Activated CD4-positive, alpha-beta memory T cell treated with anti-CD3 and anti-CD28 coated beads, Interleukin-2, amount 10 ng/mL, durations not matched to agents 7 days and 5 days (primary cell): ENCODE measurements at regions not wholly inside any gene's neighbourhood (a gene's known extent, or its start where the extent isn't known, plus 50 kb on each side); places are given as distances from the start of the nearest gene placed in this dataset.
"Not testable (repeated sequence)": the region's sequence is repeated elsewhere in the genome, so short reads cannot be mapped to it uniquely, and the experiment has no call there.

Experiments used
- CTCF ChIA-PET: fragments of 350-600 bp; sonication (Branson Sonifier 250); formaldehyde crosslinking; loops from one replicate; lab custom pipeline; 2021; ENCODE audit warnings: antibody characterized with exemption, inconsistent platforms; lab: Charles Lee
- POLR2A ChIA-PET: fragments of 350-600 bp; sonication (Branson Sonifier 250); formaldehyde crosslinking; loops from one replicate; lab custom pipeline; 2021; ENCODE audit warnings: antibody characterized with exemption; lab: Charles Lee
- DNase-seq: peaks from one replicate; pipeline ENCODE4 v3.0.0-alpha.2; 2020
- H3K27ac Mint-ChIP-seq: one replicate; pipeline ENCODE4 v1.8.0; 2021; ENCODE audit warnings: mild to moderate bottlenecking, mixed read lengths
- H3K27me3 Mint-ChIP-seq: one replicate; pipeline ENCODE4 v1.8.0; 2021; ENCODE audit warnings: mixed read lengths
- H3K36me3 Mint-ChIP-seq: one replicate; pipeline ENCODE4 v1.8.0; 2021; ENCODE audit warnings: low read depth, mixed read lengths
- H3K4me1 Mint-ChIP-seq: one replicate; pipeline ENCODE4 v1.8.0; 2021; ENCODE audit warnings: mixed read lengths
- H3K4me3 Mint-ChIP-seq: one replicate; pipeline ENCODE4 v1.8.0; 2021; ENCODE audit warnings: mild to moderate bottlenecking, mixed read lengths
- H3K9me3 Mint-ChIP-seq: one replicate; pipeline ENCODE4 v1.8.0; 2021; ENCODE audit warnings: mixed read lengths

DNA sequence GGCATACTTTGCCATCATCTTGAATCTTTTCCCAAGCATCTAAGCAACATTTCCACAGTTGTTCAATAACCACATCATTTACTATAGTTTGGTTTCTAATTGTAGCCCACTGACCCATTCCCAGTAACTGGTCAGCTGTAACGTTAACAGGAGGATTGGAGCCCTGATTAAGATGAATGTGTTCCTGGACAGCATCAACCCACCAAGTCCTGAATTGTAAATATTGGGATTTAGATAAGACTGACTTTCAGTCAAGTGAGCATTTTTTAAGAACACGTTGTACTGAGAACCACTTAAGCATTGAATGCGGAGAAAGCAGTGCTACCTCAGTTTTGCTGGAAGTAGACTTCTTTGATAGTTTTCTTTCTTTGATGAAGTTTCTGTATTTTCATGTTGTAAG is 53.3 kb upstream of the ARL4D start:
- DNase-seq = not testable (repeated sequence)

GRCh38 chr17:43344685-43345084 is 54.1 kb upstream of the ARL4D start:
- Mint-ChIP-seq H3K4me1 (peaks cover 12% of the 10 kb centered on the region), H3K4me3 (no peak overlapping the region), H3K36me3 (peaks cover 30% of the 10 kb centered on the region), H3K27ac (no peak overlapping the region), H3K27me3 (no peaks in the 10 kb centered on the region), H3K9me3 (peaks cover 37% of the 10 kb centered on the region)
- DNase-seq = no peak
- ChIA-PET POLR2A (interaction anchor here (1.3 to 3.9 kb wide), 2 partner anchors 16 to 24 kb away, joined by 3 to 27 read pairs; no protein-coding TSS in a partner anchor), CTCF (no interaction called here)

More for the DNA sequence above, 53.3 kb upstream of the ARL4D start:
- Mint-ChIP-seq H3K9me3 (peaks cover 42% of the 10 kb centered on the region), H3K4me1 (peaks cover 14% of the 10 kb centered on the region), H3K36me3 (peaks cover 35% of the 10 kb centered on the region)
- CTCF ChIA-PET = interaction anchor here (2.0 kb wide), 1 partner anchor 11 kb away, joined by 4 read pairs; no protein-coding TSS in a partner anchor
- H3K27ac Mint-ChIP-seq, H3K27me3 Mint-ChIP-seq, H3K4me3 Mint-ChIP-seq, POLR2A ChIA-PET: not testable (repeated sequence)

- no peak for DNase-seq
- Mint-ChIP-seq H3K27me3 (no peaks in the 10 kb centered on the region), H3K36me3 (peaks cover 12% of the 10 kb centered on the region), H3K4me3 (no peak overlapping the region), H3K9me3 (peaks cover 18% of the 10 kb centered on the region), H3K4me1 (peaks cover 10% of the 10 kb centered on the region), H3K27ac (no peak overlapping the region)
- POLR2A ChIA-PET = interaction anchor here (1.1 to 3.9 kb wide), 3 partner anchors 11 to 25 kb away, joined by 4 to 27 read pairs (median 14); no protein-coding TSS in a partner anchor
- CTCF ChIA-PET = no interaction called here
Observed at GRCh38 chr17:43342589-43342890, 56.3 kb upstream of the ARL4D start.

DNA sequence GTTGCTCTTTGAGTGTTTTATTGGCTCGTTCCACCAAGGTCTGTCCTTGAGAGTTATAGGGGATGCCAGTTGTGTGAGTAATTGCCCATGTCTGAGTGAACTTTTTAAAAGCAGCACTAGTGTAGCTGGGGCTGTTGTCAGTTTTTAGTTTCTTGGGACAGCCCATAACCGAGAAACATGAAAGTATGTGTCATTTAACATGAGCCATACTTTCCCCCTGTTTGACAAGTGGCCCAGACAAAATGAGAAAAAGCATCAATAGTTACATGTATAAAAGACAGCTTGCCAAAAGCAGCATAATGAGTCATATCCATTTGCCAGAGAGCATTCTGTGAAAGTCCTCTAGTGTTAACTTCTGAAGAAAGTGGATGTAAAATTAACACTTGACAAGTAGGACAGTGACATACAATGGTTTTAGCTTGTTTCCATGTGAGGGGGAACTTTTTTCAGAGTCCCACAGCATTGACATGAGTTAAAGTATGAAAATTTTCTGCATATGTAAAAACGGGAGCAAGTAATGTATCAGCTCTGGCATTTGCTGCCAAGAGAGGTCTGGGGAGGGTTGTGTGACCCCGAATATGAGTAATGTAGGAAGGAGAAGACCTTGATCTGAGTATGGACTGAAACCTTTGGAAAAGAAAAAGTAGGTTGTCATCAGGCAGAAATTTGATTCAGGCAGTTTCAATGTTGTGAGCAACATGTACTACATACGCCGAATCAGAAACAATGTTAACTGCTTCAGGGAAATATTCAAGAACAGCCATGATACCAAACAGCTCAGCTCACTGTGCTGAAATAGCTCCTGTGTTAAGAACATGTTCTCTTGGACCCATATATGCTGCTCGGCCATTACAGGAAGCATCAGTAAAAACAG is 56.8 kb upstream of the ARL4D start:
- Mint-ChIP-seq H3K4me3 (no peak overlapping the region), H3K9me3 (peaks cover 12% of the 10 kb centered on the region), H3K27ac (no peak overlapping the region), H3K36me3 (peaks cover 7% of the 10 kb centered on the region), H3K27me3 (no peaks in the 10 kb centered on the region), H3K4me1 (peaks cover 10% of the 10 kb centered on the region)
- ChIA-PET CTCF (no interaction called here), POLR2A (interaction anchor here (1.0 to 3.9 kb wide), 4 partner anchors 10 to 26 kb away, joined by 3 to 27 read pairs (median 9); no protein-coding TSS in a partner anchor)
- DNase-seq = no peak

DNA sequence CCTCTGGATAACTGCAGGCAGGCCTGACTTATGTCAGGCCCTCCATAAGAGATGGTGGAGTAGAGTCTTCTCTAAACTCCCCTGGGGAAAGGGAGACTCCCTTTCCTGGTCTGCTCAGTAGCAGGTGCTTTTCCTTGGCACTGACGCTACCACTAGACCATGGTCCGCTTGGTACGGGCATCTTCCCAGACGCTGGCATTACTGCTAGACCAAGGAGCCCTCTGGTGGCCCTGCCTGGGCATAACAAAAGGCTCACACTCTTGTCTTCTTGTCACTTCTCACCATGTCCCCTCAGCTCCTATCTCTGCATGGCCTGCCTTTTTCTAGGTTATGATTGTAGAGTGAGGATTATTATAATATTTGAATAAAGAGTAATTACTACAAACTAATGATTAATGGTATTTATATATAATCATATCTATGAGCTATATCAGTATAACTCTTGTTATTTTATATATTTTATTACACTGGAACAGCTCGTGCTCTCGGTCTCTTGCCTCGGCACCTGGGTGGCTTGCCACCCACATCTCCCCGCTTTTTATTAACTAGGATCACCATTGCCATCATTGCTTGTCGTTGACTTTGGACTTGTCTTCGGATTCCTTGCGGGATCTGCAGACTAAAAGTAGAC is 59.8 kb upstream of the ARL4D start:
- Mint-ChIP-seq H3K9me3 (no peaks in the 10 kb centered on the region), H3K4me1 (peaks cover 12% of the 10 kb centered on the region), H3K4me3 (no peak overlapping the region), H3K36me3 (no peaks in the 10 kb centered on the region), H3K27me3 (no peaks in the 10 kb centered on the region), H3K27ac (no peak overlapping the region)
- POLR2A ChIA-PET = interaction anchor here (1.0 to 3.7 kb wide), 3 partner anchors 22 to 145 kb away, joined by 3 to 28 read pairs (median 13); partner anchors contain the start of gene DHX8
- CTCF ChIA-PET = interaction anchor here (0.6 to 1.7 kb wide), 7 partner anchors 13 to 246 kb away, joined by 3 to 6 read pairs (median 3); partner anchors contain the start of gene DHX8
- peak; percentile 63 for DNase-seq

DNA sequence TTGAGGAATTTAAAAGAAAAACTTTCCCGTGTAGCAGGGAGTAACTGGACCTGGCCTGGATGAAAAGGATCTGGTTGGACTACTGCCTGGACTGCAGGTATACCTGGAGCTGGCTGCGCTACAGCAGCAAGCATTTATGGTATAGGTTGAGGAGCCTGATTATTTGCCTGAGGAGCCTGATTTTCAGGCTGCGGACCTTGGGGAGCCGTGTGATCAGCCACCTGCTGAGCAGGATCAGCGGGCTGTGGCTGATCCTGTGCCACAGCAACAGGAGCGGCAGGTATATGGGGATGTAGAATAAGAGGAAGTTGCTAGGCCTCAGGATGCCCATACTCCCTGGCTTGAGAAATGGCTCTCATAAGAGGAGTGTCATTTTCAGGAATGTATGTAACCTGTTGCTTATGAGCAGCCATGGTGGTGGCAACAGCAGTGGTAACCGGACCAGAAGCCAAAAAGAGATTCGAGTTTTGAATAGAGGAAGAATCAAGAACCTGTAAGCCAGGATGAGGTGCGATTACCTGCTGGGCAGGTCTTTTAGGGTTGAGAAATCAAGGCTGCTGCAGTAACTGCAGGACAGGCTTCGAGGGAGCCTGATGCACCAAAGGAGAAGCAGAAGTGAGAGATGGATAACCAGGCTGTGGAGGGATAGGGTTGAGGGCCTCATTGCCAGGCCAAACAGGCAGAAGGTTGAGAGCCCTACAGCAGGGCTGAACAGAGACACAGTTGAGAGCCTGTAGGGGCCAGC is 60.9 kb upstream of the ARL4D start:
- ChIA-PET CTCF (no interaction called here), POLR2A (interaction anchor here (1.1 to 3.7 kb wide), 3 partner anchors 22 to 30 kb away, joined by 3 to 28 read pairs (median 13); no protein-coding TSS in a partner anchor)
- no peak for DNase-seq
- H3K4me3 Mint-ChIP-seq = no peak overlapping the region
- H3K36me3 Mint-ChIP-seq = no peaks in the 10 kb centered on the region
- peaks cover 17% of the 10 kb centered on the region for H3K4me1 Mint-ChIP-seq
- no peaks in the 10 kb centered on the region for H3K27me3 Mint-ChIP-seq
- no peak overlapping the region for H3K27ac Mint-ChIP-seq
- H3K9me3 Mint-ChIP-seq = no peaks in the 10 kb centered on the region

GRCh38 chr17:43334738-43335402 is 63.9 kb upstream of the ARL4D start:
- Mint-ChIP-seq H3K36me3 (no peaks in the 10 kb centered on the region), H3K9me3 (no peaks in the 10 kb centered on the region), H3K4me3 (no peak overlapping the region), H3K27ac (no peak overlapping the region), H3K27me3 (peaks cover 6% of the 10 kb centered on the region), H3K4me1 (peaks cover 7% of the 10 kb centered on the region)
- ChIA-PET CTCF (interaction anchor here (0.8 to 1.8 kb wide), 9 partner anchors 12 to 159 kb away, joined by 3 to 6 read pairs (median 3); partner anchors contain the start of gene DHX8), POLR2A (interaction anchor here (0.7 to 5.7 kb wide), 4 partner anchors 19 to 163 kb away, joined by 3 to 35 read pairs (median 20); no protein-coding TSS in a partner anchor)
- DNase-seq = no peak

GRCh38 chr17:43333433-43333943 is 65.3 kb upstream of the ARL4D start:
- Mint-ChIP-seq H3K27me3 (peaks cover 13% of the 10 kb centered on the region), H3K4me1 (peaks cover 7% of the 10 kb centered on the region), H3K4me3 (no peak overlapping the region), H3K36me3 (no peaks in the 10 kb centered on the region), H3K9me3 (no peaks in the 10 kb centered on the region), H3K27ac (no peak overlapping the region)
- ChIA-PET POLR2A (interaction anchor here (1.9 to 5.7 kb wide), 3 partner anchors 18 to 35 kb away, joined by 8 to 35 read pairs (median 33); no protein-coding TSS in a partner anchor), CTCF (interaction anchor here (0.8 kb wide), 2 partner anchors 24 to 336 kb away, joined by 3 read pairs; partner anchors contain the start of gene RPL27)
- DNase-seq = no peak

DNA sequence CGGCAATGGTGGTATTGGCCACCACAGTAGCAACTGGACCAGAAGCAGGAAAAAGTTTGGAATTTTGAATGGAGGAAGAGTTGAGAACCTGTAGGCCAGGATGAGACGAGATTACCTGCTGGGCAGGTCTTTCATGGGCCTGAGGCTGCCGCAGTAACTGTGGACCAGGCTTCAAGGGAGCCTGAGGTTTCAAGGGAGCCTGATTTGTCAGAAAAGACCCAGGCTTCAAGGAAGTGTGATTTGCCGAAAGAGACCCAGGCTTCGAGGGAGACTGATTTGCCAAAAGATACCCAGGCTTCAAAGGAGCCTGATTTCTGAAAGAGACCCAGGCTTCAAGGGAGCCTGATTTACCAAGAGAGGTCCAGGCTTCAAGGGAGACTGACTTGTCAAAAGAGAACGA is 66.6 kb upstream of the ARL4D start:
- ChIA-PET CTCF (no interaction called here), POLR2A (interaction anchor here (1.2 to 5.7 kb wide), 4 partner anchors 10 to 56 kb away, joined by 4 to 35 read pairs (median 18); no protein-coding TSS in a partner anchor)
- Mint-ChIP-seq H3K4me3 (no peak overlapping the region), H3K9me3 (no peaks in the 10 kb centered on the region), H3K27ac (no peak overlapping the region), H3K4me1 (peaks cover 7% of the 10 kb centered on the region), H3K27me3 (peaks cover 23% of the 10 kb centered on the region), H3K36me3 (no peaks in the 10 kb centered on the region)
- no peak for DNase-seq

DNA sequence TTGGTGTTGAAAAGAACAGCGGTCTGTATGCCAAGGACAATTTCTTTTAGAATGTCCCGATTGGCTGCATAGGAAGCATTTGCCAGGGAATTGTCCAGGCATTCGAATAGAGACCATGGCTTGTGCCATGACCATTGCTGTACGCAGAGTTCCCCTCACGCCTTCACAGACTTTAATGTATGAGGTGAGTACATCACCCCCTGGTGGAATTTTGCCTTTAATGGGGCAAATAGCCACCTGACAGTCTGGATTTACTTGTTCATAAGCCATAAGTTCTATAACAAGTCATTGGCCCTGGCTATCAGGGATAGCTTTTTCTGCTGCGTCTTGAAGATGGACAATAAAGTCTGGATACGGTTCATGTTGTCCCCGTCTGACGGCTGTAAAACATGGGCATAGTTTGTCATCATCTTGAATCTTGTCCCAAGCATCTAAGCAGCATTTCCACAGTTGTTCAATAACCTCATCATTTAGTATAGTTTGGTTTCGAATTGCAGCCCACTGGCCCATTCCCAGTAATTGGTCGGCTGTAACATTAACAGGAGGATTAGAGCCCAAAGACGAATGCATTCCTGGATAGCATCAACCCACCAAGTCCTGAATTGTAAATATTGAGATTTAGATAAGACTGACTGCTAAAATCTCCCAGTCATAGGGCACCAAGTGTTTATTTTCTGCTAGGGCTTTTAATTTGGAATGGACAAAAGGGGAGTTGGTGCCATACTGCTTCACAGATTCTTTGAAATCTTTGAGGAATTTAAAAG is 67.7 kb upstream of the ARL4D start:
- ChIA-PET POLR2A (interaction anchor here (1.3 to 5.7 kb wide), 2 partner anchors 11 to 37 kb away, joined by 4 to 35 read pairs; no protein-coding TSS in a partner anchor), CTCF (no interaction called here)
- H3K9me3 Mint-ChIP-seq = no peaks in the 10 kb centered on the region
- no peak overlapping the region for H3K4me3 Mint-ChIP-seq
- no peak for DNase-seq
- H3K4me1 Mint-ChIP-seq = peaks cover 7% of the 10 kb centered on the region
- H3K27me3 Mint-ChIP-seq = peaks cover 32% of the 10 kb centered on the region
- H3K27ac Mint-ChIP-seq = no peak overlapping the region
- H3K36me3 Mint-ChIP-seq = no peaks in the 10 kb centered on the region

DNA sequence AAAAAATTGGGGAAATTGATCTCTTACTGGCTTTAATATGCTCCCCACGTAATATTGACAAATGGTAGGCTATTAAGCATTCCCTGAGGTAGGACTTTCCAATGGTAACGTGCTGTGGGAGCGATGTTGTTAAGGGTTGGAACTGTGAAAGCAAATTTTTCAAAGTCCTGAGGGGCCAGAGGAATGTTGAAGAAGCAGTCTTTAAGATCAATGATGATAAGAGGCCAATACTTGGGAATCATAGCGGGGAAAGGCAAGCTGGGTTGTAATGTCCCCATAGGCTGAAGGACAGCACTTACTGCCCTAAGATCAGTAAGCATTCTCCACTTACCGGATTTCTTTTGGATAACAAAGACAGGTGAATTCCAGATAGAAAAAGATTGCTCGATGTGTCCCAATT is 69.6 kb upstream of the ARL4D start:
- DNase-seq = no peak
- no peak overlapping the region for H3K4me3 Mint-ChIP-seq
- POLR2A ChIA-PET = no interaction called here
- H3K9me3 Mint-ChIP-seq = no peaks in the 10 kb centered on the region
- peaks cover 32% of the 10 kb centered on the region for H3K27me3 Mint-ChIP-seq
- H3K36me3 Mint-ChIP-seq = no peaks in the 10 kb centered on the region
- CTCF ChIA-PET = no interaction called here
- peaks cover 7% of the 10 kb centered on the region for H3K4me1 Mint-ChIP-seq
- no peak overlapping the region for H3K27ac Mint-ChIP-seq
